HT-29 (cell line): ENCODE measurements at regions not wholly inside any gene's neighbourhood (a gene's known extent, or its start where the extent isn't known, plus 50 kb on each side); places are given as distances from the start of the nearest gene placed in this dataset.
A peak's percentile ranks its signal among the peaks of the same experiment; 100 is the strongest.
"Not testable (repeated sequence)": the region's sequence is repeated elsewhere in the genome, so short reads cannot be mapped to it uniquely, and the experiment has no call there.

Experiments used
- DNase-seq: peaks from one replicate; pipeline ENCODE4 v3.0.0-alpha.2; 2015; ENCODE audit warnings: low spot score

DNA sequence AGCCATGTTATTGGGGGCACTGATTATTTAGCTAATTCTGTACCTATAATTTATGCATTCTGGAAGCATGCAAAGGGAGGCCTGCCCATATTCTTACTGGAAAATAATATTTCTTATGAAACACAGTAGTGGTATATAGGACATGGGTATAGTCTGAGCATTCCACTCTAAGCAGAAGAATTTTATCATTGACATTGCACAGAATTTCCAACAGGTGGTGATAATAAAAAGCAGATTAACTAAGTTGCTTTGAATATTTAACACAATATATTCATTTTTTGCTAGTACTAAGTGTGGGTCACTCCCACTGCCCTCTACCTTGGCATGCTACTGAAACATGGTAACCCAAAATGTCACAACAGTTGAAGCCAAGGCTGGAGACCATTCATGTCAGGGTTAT is 728.8 kb upstream of the FAT3 start:
- no peak for DNase-seq

DNA sequence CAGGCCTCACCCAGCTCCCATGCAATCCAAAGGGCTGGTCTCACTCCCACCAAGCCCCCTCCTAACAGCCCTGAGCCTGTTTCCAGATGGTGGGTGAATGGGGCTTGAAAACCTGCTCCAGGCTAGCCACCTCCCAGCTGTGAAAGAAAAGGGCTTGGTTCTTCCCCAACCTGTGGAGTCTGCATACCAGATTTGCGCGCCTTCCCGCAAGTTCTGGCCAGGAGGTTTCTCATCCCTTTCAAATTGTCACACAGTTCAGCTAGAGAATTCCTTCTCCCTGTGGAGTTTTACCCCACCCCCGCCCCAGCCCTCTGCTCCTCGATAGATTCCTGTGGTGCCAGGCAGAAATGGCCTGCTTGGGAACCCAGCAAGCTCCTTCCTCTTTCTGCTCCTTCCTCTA is 734.6 kb upstream of the FAT3 start:
- DNase-seq, result no peak

DNA sequence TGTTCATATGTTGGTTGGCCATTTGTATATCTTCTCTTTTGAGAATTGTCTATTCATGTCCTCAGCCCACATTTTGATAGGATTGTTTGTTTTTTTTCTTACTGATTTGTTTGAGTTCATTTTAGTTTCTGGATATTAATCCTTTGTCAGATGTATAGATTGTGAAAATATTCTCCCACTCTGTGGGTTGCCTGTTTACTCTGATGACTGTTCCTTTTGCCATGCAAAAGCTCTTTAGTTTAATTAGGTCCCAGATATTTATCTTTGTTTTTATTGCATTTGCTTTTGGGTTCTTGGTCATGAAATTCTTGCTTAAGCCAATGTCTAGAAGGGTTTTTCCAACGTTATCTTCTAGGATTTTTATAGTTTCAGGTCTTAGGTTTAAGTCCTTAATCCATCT is 740.7 kb upstream of the FAT3 start:
- not testable (repeated sequence) for DNase-seq

DNA sequence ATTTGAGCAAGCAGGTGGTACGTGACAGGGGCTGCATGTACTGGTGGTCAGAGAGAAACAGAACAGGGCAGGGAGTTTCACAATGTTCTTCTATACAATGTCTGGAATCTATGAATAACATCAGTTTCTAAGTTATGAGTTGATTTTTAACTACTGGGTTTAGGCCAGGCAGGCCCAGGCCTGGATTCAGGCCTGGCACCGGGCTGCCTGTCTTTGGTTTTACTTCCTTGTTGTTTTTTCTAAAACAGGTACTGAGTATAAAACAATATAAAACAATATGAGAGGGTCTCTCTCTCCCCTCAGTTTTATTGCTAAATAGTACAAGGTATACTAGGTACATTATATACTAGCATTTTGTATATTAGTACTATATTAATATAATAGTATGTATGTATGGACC is 742.7 kb upstream of the FAT3 start:
- DNase-seq, result not testable (repeated sequence)

DNA sequence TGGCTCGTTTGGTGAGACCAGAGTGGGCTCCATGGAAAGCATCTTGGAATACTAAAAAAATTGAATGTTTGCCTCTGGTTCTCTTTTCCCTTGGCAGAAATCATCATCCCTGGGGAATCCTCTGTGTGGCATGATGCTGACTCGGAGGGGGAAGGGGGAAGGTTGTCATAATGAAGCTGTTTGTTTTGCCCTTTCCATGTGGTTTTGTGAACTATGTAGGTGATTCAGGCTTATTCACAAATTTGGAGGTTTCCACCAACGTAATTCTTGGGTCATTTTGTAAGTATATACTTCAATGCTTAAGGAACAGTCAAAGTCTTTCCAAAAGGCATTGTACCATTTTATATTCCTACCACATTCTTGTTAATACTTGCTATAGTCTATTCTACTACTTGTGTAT is 754.0 kb upstream of the FAT3 start:
- DNase-seq, result no peak

DNA sequence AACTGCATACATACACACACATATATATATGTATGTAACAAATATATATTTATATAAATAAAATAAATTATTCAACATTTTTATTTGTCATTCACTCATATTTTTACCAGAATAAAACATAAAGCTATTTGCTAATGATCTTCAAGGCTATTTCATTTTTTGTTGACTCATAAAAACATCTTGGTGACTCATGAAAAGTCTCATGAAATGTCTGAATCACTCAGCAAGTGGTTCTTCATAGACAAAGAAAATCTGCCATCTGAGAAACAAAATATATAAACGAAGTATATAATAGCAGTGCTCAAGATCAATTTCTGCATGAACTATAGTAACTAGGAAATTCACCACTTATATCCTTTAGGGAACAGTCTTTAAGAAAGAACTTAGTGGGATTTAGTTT is 764.8 kb upstream of the FAT3 start:
- no peak for DNase-seq

DNA sequence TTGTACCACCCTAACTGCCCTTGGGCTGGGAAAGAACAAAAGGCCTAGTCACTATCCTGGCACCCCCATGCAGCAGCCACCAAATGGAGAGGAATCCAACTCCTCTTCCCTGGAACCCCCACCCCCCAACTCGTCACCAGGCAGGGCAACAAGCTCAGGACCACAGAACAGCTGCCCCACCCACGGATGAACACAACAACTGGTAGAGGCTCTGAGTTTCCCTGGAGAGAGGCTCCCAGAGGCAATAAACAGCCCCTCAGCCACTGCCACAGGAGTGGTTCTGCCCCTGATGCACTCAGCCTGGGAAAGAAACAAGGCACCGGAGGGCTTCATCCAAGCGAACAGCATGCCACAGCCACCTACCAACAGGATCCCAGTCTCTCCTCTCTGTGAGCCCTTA is 778.4 kb upstream of the FAT3 start:
- DNase-seq, result no peak

DNA sequence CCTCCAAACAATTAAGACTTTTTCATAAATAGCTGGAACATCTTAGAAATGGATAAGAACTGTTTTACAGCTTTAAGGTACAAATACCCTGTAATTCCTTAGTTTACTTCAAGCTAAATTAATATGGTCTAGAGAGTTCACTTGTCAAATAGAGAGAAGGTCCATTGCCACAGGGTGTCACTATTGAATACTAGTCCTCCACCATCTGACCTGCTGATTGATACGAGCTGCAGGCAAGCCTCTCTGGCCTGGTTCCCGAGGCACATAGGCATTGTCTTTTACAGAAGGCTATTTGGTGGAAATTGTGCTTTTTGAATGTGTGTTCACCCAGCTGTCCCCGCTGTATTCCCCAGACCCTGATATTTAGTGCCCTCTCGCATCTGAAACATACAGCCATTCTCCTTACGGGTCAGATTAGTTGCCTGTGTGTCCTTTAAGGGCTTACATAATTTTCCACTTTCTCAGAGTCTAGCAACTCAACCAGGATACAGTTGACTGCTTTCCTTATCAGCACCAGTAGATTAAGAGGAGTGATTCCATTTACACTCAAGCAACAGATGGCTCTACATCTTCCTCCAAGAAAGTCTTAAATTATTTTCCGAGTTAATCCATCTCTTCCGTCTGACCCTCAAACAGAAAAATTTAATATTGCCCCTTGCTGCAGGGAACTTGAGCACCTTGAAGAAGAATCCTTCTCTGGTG is 788.8 kb upstream of the FAT3 start:
- DNase-seq, result peak; percentile 59

DNA sequence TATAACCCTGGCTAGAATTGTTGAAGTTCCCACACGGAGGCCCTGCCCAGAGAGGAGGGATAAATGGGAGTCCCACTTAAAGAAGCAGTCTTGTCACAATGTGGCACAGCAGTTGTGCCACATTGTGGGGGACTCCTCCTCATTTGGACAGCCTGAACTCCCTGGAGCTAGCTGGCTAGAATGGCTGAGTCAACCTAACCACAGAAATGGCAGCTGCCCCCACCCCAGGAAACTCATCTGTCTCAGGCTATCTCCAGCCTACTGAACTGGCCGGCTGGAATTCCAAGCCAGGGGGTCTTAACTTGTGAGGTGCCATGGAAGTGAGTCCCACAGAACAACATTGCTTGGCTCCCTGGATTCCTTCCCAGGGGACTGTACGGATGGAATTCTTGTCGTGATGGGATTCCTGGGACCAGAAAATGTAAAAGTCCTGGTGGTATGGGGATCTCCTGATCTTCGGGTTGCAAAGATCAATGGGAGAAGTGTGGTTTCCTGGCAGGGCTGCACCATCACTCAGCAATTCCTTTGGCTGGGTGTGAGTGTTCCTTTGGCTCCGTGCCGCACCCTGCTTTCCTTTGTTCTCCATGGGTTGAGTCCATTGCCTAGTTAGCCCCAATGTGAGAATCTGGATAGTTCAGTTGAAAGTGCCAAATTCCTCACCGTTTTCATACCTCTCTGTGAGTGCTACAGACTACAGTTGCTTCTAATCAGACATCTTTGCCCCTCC is 791.2 kb upstream of the FAT3 start:
- no peak for DNase-seq

DNA sequence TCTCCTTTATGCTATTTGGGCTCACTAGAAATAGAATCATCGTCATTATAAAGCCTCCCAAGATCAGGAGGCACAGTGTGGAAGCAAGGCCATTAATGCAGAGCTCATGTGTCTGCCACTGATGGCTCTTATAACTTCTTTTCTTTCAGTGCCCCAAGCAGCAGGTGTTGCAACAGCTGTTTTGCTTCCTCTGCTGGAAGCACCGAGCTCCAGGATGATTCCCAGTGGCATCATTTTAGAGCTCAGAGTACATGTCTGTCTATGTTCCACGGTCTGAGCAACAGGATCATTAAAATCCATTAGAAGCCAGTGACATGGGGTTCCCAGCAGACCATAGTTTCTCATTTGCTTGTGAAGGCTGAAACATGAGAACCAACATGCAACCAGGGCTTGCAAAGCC is 803.0 kb upstream of the FAT3 start:
- no peak for DNase-seq

DNA sequence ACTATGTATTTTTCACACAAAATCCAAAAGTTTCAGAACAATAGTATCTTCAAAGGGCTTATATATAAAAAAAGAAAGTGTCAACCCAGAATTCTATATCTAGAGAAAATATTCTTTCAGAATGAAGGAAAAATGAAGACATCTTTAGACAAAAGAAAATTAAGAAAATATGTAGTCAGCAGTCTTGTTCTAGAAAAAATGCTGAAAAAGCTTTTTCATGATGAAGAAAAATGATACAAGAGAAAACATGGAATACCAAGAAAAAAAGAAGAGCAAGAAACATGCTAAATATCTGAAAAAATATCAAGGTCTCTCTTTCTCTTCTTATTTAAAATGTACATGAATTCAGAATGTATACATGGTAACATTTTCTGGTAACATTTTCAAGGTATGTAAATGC is 816.8 kb upstream of the FAT3 start:
- DNase-seq, result no peak

DNA sequence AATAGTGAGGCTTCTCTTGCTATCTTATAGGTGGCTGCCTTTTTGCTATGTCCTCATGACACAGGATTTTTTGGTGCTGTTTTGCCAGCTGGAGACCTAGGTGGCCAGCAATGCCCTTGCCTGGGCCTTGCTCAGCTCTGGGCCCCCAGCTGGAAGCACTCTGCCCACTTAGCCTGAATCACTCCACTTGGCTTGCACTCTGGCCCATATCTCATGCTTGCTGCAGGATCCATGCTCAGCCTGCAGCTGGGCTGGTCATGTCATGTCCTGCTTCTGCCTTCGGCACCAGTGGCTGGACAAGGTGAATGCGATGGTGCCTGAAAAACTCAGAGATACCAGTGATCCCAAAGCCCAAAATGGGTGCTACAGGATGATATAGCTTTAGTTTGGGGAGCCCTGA is 818.6 kb upstream of the FAT3 start:
- DNase-seq, result no peak

DNA sequence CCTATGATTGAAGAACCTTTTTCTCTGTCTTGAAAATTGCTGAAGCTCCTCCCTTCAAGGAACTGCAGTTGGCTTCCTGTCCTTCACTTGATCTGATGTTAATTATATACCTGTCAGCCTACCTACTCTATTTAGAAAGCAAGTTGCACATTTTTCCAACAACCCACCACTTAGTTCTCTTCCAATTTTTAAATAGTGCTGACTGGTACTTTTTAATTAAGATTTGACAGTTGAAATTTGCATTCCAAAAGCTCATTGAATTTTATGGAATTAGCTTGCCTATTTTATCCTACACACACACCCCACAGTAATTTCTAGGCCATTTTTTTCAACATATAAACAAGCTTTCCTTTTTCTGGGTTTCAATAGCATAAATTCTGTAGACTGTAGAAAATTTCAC is 820.3 kb upstream of the FAT3 start:
- DNase-seq, result peak; percentile 25

DNA sequence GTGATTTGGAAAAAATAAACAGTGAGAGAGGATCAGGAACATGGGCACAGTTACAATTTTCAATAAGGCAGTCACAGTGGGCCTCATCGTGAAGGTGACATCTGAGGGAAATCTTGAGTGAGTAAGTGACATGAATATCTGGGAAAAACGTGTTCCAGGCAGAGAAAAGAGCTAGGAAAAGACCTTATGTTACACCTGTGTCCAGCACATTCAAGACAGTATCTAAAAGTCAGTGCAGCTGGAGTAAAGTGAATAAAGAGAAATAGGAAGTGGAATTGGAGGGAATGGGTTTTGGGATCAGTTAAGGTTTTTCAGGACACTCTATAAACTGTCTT is 827.5 kb upstream of the FAT3 start:
- DNase-seq, result no peak

DNA sequence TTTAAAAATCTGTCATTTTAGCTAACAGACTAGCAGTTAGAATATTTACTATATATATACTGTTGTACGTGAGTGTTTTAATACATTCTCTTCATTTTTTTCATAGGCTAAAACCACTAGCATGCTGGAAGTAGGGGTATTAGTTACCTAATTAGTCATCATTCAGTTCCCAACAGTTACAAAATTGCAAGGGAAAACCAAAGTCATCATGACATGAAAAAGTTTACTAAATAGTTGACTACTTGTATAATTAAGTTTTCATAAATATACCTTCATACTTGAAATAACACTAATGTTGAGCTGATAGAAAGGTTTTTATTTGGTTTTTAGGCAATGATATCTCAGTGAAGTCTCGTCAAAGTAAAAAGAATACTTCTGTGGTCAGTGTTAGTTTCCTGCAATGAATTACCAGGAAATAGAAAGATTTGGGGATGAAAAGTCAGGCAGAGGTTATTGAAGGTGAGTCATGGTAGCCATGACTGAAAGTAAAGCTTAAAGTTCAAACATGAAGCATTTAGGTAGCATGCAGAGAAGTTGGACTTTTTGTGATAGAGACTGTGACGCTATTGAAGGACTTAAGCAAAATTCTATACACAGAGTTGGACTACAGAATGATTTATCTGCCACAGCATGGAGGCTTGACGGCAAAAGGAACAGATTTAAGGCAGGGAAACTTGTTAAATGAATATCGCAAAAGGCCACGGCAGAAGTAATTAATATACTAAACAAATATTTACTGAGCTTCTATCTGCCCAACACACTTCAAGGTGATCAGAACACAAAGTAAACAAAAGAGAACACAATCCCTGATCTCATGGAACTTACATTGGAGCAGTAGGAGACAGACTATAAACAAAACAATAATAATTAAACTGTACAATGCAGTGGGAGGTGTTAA is 828.1 kb upstream of the FAT3 start:
- DNase-seq, result peak; percentile 86

DNA sequence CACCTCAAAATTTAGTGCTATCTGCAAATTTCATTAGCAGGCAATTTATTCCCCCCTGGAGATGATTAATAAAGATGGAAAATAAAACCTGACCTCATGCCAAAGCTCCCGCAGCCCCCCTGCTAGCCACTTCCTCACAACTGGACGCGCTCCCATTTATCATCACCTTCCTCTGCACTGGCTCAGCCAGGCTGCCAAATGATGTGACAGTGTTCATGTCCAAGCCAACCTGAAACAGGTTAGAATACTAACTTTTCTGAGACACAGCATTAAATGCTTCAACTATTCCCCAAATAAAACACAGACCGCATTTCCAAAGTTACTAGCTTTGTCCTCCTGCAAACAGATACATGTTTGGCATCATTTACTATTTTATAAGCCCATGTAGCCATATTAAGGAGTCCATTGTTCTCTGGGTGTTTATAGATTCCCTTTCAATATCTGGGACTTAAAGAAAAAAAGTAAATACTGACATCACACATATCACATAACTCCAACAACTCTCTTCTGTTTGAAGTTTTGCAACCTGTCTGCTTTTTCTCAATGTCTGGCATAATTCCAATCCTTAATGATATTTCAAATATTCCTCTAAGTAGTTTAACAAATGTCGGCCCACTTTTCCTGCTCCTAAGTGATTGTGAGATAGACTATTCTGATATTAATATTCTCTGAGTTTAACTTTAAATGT is 829.7 kb upstream of the FAT3 start:
- peak; percentile 62 for DNase-seq

DNA sequence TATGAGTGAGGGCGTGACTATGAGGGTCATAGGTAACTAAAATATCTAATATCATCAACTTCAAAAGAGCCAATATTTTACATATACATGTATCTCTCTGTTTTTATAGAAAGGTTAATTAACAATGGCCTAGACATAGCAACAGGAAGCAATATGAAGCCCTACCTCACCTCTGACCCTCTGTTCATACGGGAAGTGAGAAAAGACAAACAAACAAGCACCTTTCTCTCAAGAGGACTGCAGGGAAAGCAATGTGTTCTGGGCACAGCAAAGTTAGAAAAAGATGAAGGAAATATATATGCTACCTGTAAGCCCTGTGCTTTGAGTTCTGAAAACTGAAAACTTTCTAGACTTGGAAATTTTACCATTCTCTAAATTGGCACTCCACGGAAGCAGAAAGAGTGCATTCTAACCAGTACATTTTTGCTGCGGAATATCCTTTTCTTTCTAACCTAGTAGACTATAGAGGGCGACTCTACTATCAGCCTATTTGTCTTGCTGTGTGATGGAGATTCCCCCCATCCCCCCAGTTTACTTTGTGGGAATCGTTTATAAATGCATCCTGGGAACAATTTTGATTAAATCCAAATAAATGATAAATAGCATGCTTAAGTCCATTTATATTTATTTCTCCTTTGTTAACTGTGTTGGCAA is 830.4 kb upstream of the FAT3 start:
- peak; percentile 55 for DNase-seq

DNA sequence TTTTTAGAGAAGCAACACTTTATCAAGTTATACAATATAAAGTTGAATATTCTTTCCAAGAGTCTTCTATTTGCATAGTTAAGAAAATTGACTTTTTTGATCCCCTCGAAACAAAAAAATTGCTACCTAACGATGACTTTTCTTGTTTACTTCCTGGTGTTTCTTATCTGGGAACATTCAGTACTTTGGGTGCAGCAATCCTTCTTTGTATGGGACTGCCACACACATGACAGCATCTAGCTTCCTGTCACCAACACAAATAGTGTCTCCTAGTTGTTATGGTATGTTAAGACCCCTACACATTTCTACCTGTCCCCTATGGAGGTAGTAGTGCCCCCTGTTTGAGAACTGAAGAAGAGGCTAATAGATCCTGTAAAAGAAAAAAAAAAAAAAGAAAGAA is 841.7 kb upstream of the FAT3 start:
- no peak for DNase-seq

DNA sequence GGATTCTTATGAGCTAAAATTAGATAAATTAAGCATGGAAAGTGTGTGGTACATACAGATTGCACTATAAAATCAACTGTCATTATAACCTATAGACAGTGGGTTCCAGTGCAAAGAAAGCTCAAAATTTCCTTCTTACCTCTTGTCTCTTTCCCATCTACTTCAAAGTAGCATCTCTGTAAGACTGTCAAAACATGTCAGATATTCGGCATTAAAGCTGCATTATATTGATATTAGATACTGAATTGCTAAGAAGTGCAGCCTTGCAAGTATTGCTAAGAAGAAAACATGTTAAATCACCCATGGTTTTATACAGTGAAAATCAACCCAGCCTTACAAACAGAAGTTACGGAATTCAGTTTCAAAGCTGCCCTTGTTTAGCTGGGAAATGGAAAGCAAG is 849.8 kb upstream of the FAT3 start:
- no peak for DNase-seq

DNA sequence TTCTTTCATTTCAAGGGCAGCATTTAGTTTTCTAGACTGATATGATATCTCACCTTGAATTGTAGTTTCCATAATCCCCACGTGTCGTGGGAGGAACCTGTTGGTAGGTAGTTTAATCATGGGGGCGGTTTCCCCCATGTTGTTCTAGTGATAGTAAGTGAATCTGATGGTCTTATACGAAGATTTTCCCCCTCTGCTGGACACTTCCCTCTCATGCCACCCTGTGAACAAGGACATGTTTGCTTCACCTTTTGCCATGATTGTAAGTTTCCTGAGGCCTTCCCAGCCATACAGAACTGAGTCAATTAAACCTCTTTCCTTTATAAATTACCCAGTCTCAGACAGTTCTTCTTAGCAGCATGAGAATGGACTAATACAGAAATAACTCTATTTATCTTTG is 851.1 kb upstream of the FAT3 start:
- DNase-seq, result no peak

DNA sequence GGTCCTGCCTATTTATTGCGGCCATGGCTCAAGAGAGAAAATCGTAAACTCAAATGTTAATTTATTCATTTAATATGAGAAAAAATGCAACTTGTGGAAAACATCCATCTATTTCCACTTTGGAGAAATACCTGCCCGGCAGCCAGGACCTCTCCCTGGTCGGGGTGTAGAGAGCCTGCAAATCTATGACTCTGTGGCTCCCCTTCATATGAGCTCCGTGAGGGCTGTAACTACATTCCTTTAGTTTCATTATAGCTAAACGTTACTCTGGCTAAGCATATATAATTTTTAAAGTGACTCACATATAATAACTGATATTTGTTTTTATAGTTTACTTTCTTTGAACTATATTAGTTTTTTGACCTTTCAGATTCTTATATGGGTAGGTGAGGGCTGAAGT is 857.8 kb upstream of the FAT3 start:
- no peak for DNase-seq
